Stimulated activated CD4-positive, alpha-beta T cell treated with anti-CD3 and anti-CD28 coated beads, Interleukin-1b, Interleukin-23, amount 100 ng/mL, for 4 hours (primary cell): ENCODE measurements at regions not wholly inside any gene's neighbourhood (a gene's known extent, or its start where the extent isn't known, plus 50 kb on each side); places are given as distances from the start of the nearest gene placed in this dataset.

ENCODE experiments used
- DNase-seq, 2 donors: peaks; one replicate each; pipeline ENCODE4 v3.0.0-alpha.2; 2020; ENCODE audit warnings: low read depth in 2 of 2

DNA sequence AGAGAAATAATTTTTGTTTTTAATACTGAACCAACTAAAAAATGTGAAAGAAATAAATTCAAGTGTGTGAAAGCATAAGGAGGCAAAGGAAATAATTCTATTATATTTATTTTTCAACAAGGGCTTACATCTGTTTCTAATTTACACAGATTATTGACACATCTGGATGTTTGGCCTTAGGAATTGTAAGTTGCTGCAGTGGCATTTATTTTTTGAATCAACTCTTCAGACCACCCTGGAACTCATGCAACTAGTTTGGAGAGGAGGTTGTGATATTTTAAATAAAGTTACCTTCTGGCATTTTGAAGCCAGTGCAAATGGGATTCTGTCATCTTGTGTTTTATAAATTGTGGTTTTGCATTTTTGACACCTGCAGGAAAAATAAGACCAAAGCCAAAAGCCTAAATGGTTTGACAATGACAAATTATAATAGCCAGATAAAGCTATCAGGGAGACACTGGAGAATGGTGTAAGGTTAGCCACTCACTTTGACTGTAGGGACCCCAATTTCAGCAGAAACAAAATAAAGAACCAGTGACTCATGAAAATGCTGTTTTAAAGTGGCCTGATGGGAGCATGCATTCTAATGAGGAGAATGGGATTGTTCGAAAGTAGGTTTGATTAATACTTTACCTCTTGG lies 192.9 kb downstream of the KLF5 start:
- DNase-seq = no peak

DNA sequence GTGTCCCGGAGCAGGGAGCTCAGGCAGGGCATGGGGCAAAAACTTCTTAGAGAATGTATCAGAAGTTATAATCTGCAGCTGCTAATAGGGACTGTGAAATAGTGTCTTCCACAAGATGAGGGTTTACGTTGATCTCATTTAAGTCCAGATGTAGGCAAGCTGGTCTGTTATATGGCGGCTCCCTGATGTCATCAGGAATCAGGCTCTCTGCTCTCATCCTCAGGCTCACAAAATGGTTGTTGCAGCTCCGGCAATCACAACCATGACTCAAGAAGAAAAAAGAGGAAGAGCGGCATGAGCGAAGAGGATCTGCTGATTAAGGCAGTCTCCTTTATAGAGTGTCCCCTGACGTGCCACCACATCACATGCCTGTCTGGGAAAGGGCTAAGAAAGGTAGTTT lies 191.3 kb downstream of the KLF5 start:
- no peak for DNase-seq

DNA sequence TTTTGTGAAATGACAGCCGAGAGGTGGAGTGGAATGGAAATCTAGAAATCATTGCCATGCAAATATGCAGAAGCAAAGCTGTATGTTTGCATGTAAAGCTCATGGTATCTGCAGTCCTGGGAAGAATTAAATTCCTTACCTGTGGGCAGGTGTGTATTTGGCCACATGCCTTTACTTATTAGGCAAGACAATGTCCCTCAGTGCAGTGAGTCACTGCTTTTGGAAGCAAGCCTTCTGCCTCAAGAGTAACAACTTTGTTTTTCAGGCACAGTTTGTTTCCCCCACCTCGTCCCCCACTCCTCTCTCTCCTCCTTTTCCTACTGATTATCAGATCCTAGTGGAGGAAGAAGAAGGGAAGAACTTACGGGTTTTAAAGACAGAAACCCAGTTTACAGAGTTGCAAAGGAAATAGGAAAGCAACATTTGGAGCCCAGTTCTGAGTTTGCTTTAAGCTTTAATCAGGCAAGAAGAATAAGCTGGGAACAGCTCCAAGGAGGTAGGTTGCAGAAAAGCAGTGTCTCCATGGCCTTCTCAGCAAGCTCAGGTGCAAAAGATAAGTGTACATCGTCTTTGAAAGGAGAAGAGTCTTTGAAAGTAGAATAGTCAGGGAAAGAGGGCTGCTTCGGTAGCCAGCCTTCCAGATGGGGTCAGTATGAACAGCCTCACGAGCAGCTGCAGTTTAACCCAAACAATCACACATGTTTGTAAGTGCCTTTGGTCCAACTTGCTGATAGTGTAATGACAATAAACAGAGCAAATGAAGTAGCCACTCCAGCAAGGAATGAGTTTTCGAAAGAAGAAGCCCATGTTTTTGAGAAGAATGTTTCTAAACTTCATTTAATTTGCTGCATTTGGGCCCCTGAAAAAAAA lies 190.1 kb downstream of the KLF5 start:
- no peak for DNase-seq

DNA sequence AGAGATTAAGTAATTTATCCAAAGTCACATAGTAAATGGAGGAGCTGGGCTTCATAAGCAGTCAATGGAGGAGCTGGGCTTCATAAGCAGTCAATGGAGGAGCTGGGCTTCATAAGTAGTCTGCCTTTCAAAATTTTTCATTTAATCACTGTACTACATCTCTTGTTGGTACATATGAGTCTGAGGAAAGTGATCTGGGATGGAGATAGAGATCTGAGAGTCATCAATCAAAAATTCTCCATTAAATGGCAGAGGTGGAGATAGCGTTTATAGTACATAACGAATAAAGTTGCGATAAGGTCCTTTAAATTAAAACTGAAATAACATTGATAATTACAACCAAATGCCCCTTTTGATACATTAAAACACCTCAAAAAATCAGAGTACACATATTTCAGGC lies 189.3 kb downstream of the KLF5 start:
- DNase-seq = no peak

DNA sequence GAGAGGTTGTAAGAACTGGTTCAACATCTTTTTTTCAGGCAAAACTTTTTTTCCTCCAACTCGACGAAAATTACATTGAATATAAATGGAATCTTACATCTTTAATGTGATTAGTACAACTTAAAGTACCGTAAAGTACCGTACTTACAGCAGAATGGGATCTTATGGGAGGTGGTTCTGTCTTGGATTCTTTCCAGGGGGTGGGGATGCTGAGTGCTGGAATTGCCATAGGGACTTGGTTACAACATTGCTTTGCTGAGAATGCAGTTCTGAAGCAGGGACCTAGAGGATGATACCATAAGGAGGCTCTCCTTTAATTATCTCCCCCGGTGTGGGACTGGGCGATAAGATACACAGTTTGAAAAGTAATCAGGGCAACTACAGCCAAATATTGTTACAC lies 186.4 kb downstream of the KLF5 start:
- no peak for DNase-seq

DNA sequence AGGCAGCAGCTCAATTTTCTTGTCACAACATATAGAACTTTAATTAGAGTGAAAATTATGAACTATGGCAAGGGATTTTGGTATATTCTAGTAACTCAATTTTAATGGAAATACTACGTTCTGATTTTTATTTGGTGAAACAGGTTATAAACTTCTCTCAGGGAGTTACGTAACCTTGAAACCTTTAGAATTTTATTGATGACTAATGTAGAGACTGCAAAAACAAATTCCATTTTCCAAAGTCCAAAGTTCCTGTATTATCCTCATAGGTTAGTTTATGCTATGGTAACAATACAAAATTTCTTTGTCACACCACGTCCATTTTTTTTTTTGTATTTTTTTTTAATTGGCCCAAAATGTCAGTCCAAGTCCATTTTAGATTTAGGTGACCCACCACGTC lies 185.7 kb downstream of the KLF5 start:
- no peak for DNase-seq

DNA sequence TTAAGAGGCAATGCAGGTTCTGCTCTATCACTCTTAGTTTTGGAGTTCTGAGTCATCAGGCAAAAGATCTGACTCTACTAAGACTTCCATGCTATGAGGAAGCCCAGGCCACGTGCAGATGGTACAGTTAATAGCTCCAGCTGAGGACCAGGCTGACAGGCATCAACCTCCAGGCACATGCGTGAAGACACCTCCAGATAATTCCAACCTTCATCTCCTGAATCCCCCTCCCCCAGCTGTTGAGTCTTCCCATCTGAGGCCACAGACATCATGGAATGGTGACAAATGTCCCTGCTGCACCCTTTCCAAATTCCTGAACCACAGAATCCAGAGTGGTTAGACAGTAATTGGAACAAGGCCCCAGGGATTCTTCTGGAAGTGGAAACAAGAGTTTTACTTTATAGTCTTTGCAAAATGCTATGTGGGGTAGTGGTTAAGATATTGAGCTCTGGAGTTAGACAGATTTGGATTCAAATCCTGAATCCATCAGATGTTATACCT lies 183.8 kb downstream of the KLF5 start:
- no peak for DNase-seq

DNA sequence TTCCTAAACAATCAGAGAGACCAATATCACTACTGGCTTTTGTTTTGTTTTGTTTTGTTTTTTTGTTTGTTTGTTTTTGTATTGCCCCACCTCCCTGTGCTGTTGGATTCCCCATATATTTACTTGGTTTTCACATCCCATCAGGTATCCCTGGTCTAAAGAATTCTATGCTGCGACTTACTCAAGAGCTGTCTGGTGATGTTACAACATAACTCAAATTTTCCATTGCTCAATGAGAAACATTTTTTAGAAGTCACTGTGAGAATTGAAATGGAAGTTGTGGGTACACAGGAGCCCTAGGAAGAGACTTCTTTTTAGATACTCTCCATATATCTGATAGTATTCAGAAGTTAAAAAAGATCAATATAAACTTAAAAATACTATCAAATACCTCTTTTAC lies 181.4 kb downstream of the KLF5 start:
- DNase-seq = no peak

DNA sequence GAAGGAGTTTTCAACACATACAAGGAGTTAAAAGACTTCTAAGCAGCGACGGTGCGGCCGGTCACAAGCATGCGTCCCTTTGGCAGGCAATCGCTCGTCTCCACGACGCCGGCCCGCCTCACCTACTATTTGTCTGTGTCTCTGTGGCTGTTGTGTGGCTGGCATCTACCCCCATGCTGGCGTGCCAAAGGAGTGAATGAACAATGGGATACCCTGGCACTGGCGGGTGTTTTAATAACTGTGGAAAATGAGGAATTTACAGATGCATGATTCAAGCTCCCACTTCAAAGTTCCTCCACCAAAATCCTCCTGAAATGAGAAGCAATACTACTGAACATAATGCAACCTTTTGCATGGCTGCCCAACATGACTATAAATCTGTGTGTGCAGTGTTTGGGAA lies 176.6 kb downstream of the KLF5 start:
- no peak for DNase-seq

DNA sequence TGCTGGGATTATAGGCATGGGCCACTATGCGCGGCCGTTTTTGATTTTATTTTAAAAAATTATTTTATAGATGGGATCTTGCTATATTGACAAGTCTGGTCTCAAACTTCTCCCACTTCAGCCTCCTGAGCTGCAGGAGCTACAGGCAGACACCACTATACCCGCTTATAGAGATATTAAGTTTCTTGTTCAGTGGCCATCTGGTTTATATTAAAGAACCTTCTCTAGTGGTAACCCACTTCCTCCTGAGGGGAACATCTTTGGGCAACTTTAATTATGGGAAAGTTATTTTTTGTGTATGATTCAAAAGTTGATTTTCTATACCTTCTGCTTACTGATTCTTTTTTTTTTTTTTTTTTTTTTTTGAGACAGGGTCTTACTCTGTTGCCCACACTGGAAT lies 172.7 kb downstream of the KLF5 start:
- DNase-seq = no peak

DNA sequence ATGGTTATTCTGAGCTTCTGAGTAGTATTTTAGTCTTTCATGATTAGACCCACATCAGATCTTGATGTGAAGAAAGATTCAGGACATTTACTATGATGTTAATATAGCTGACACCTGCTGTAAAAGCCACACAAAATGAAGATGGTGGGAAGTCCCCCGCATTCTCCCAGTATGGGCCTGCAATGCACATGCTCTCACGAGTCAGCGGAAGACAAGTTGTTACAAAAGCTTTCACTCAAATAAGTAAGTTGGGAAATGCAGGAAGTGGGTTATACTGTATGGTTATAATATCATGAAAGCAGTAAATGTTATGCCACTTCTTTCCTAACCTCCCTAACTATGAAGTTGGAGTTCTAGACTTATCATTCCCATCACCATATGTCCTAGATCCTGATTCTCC lies 171.9 kb downstream of the KLF5 start:
- no peak for DNase-seq

DNA sequence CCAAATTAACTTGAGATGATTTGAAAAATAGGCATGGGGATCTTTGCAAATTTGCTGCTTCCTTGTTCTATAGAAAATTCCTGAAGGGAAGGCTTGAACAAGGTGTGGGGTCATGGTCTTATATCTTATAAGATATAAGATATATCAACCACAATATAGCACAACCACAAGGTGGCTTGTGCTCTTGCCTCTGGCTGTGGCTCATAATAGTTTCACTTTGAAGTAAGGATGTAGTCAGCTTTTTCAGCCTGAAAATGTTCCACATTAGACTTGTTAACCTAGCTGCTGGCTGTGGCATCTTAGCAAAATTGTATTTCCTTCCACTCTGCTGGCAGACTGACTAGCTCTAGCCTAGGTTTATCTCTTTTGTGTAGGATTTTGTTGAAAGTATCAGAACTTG lies 169.7 kb downstream of the KLF5 start:
- DNase-seq = no peak

DNA sequence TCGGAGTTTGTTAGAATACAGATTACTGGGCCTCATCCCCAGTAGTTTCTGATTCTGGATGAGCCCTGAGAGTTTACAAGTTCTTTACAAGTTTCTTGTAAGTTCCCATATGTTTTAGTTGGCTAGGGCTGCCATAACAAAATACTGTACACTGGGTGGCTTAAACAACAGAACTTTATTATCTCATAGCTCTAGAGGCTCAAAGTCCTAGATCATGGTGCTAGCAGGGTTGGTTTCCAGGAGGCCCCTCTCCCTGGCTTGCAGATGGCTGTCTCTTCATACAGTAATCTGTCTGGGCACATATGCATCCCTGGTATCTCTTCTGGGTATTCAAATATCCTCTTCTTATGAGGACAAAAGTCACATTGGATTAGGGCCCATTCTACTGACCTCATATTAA lies 167.2 kb downstream of the KLF5 start:
- DNase-seq = no peak

DNA sequence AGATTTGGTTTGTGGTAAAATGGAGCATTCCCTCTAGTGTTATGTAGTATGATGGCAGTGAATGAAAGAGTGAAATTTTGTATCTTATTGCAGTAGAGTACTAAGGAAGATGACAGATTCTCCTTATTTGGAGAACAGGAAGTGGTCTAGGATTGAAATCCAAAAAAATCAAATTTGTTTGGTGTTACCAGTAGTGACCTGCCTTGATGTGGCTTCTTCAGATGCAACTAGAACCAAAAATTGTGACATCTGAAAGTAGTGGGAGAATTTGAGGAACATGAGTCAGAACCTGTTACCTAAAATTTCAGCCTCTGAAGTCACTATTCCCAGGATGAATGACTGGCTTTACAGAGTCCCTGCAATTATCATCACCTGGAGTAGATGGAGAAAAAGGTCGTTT lies 165.9 kb downstream of the KLF5 start:
- DNase-seq = no peak

DNA sequence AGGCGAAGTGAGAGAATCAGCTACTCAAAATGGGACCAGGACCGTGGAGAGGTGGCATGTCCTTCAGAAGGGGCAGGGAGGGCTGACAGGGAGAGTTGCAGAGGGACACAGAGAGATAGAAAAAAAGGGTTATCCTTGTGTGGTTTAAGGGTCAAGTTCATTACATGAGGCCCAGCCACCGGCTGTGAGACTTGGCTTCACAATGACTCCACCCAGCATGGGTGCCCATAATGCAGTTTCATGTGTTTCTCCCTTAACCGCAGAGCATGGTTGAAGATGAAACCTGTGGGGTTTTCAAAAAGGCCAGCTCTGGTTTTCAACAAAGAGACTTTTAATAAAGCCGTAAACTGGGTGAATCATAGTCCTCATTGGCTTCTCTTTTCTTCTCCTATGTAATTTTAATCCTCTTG lies 164.6 kb downstream of the KLF5 start:
- DNase-seq = no peak

DNA sequence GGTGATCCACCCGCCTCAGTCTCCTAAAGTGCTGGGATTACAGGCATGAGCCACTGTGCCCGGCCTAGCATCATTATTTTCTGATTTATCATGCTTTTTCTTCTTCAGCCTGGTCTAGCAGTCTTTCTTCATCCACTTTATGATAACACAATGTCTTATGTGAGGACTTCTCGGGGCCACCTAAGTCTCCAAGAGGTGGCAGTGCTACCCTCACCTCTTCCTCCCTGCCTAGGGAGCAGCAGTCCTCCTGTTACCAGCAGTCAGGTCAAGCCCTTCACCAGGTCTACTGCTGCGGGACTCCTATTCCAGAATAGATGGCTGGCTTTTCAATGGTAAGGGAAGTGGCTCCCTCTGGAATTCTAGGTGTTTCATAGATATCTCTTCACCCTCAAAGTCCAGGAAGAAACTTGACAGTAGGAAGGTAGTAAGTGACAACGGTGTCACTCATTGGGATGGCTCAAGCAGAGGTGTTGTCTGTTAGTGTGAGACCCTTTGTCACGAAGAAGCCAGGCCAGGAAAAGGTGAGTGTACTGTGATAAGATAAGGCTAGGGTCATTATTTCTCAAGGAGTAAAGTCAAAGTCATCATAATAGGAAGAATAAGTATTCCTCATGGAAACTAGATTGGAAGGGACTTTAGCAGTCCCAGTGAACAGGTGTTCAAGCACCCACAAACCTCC lies 164.0 kb downstream of the KLF5 start:
- no peak for DNase-seq

DNA sequence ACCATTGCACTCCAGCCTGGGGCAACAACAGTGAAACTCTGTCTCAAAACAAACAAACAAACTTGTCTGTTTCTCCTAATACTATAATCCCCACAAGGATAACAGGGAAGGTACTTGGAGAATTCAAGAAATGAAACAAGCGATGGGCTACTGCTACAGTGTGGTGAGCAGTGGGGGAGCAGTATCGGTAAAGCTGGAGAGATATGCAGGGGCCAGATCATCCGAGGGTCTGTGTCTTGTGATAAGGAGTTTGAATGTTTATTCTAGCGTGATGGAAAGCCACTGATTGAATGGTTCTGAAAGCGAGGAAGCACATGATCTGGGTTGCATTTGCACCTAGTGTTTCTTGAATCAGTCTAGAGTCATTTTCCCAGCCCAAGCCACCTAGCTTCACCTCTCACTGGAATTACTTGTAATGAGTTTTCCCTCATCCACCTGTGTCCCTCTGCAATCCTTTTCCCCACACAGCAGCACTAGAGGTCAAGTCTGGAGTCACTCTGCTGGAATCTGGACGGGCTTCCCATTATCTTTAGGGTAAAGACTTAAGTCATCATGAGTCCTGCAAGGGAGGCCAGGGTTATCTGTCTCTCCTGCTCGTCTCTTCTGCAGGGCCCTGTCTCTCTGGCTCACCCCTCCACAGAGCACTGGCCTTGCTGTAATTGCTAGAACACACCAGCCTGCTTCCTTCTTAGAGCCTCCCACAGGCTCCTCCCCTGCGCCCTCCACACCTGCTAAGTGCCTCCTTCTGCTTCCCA lies 162.3 kb downstream of the KLF5 start:
- DNase-seq = no peak

DNA sequence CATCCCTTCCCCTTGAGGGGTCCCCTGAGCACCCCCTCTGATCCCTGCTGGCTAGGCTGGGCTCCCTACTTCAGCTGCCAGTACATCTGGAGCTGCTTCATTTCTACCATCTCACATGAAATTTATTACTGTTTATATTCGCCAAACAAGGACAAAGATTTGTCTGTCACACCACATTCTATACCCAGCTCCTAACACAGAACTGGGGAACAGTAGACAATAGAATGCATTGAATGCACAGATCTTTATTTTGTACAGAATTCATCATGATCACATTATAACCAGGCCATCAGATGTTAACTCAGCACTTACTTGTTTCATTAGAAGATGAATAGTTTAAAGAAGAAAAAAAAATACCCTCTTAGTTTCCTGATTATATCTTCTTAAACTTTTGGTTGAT lies 159.4 kb downstream of the KLF5 start:
- no peak for DNase-seq

DNA sequence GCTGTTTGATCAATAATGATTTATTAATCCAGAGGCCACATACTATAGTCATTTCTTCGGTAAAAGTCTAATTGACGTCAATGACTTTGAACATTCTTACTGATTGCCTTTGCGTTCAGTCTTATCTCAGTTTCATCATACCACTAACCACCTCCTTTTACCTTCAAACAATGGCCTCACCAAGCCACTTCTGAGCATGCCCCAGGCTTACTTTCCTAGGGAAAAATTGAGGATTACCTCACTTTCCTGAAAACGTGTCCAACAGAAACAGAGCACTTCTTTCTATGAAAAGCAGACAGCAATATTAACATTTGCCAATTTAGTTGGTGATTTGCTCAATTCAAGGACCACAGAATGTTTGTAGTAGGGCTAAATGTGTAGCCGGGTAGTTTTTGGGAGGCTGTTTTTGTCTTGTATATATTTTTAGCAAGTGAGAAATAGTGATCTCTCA lies 157.6 kb downstream of the KLF5 start:
- no peak for DNase-seq

DNA sequence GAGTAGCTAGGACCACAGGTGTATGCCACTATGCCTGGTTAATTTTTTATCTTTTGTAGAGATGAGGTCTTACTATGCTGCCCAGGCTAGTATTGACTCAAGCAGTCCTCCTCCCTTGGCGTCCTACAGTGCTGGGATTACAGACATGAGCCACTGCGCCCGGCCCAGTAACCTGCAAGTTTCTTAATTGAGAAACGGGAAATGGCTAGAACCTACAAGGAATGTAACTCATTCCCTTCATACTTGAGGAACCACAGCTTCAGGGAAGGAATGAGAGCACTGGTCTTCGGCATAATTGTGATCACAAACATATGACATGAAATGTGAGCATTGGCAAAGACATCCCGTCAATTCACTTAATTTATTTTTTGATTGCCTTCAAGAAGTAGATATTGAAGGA lies 157.0 kb downstream of the KLF5 start:
- no peak for DNase-seq

DNA sequence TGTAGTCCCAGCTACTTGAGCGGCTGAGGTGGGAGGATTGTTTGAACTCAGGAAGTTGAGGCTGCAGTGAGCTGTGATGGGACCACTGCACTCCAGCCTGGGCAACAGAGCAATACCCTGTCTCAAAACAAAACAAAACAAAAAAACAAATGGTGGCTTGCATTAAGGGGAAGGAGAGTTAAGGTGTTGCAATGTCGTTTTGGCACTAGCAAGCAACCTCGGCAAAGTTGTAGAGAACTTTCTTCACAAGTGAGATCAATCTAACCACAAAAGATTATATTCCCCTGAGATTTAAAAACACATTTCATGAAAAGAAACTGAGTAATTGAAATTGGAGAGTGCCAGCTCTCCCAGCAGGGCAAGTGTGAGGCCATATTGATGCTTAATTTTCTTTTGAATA lies 153.7 kb downstream of the KLF5 start:
- DNase-seq = no peak
